ENCODE measurements at regions not wholly inside any gene's neighbourhood (a gene's known extent, or its start where the extent isn't known, plus 50 kb on each side); places are given as distances from the start of the nearest gene placed in this dataset.

DNA sequence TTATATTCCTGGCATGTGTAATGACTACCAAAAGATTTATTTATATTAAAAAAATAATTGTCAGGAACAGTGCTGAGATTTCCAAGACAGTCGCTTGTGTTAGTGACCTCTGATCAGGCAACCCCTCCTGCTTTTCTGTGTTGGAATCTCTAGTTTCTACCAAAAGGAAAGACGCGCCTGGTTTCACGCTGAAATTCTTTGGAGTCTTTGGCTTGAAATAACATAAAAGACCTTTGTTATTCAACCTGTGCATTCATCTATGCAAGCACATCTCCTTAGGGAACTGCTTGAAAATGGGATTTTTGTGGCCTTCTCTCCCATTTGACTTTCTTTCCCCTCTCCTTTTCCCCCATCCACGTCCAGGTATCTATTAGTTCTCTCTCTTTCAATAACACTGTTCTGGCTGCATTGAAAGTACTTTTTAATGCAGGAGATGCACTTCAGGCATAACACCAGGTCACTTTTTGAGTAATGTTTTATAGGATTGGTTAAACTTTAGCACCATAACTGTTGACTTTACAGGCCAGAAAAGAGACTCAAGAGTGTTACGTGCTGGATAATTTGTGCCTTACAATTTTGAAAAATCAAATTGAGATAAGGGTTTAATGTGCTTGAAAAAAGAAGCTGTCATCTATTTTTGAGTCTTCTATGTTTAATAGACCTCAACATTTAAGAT lies 172.7 kb downstream of the GPAT3 start:
- TF ChIP-seq, protein P1, sequence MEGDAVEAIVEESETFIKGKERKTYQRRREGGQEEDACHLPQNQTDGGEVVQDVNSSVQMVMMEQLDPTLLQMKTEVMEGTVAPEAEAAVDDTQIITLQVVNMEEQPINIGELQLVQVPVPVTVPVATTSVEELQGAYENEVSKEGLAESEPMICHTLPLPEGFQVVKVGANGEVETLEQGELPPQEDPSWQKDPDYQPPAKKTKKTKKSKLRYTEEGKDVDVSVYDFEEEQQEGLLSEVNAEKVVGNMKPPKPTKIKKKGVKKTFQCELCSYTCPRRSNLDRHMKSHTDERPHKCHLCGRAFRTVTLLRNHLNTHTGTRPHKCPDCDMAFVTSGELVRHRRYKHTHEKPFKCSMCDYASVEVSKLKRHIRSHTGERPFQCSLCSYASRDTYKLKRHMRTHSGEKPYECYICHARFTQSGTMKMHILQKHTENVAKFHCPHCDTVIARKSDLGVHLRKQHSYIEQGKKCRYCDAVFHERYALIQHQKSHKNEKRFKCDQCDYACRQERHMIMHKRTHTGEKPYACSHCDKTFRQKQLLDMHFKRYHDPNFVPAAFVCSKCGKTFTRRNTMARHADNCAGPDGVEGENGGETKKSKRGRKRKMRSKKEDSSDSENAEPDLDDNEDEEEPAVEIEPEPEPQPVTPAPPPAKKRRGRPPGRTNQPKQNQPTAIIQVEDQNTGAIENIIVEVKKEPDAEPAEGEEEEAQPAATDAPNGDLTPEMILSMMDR (IDR thresholded peaks at IDR 0.05): no peak
- no peak for TF ChIP-seq POLR2A (IDR thresholded peaks at IDR 0.05)
